SU-DHL-6 (cell line): ENCODE measurements at regions not wholly inside any gene's neighbourhood (a gene's known extent, or its start where the extent isn't known, plus 50 kb on each side); places are given as distances from the start of the nearest gene placed in this dataset.

ENCODE experiments used
- CTCF ChIP-seq: fragments of 200-600 bp; sonication (generic); IDR thresholded peaks from one replicate; pipeline ENCODE4 v1.5.1; 2017; ENCODE audit warnings: antibody characterized with exemption, mild to moderate bottlenecking, low read length, moderate library complexity; ENCODE audit not compliant: insufficient read depth, poor library complexity, severe bottlenecking
- EZH2phosphoT487 ChIP-seq: fragments of 200-600 bp; sonication (generic), shearing (Covaris generic); conservative IDR thresholded peaks from 2 replicates; pipeline ENCODE4 v1.6.1; 2018; ENCODE audit warnings: mild to moderate bottlenecking, antibody characterized with exemption, low read length, moderate library complexity, mixed read lengths

- TF ChIP-seq CTCF (no peak), EZH2phosphoT487 (no peak)
These were observed 234.0 kb upstream of the SP4 start for GRCh38 chr7:21193895-21194294.
